Thoracic aorta (tissue), 2 donors: ENCODE measurements at regions not wholly inside any gene's neighbourhood (a gene's known extent, or its start where the extent isn't known, plus 50 kb on each side); places are given as distances from the start of the nearest gene placed in this dataset.

Source experiments
- ATAC-seq: fragments of 150-250 bp; one replicate; pipeline ENCODE4 v1.8.0; 2017; ENCODE audit warnings: low read depth; ENCODE audit not compliant: insufficient number of reproducible peaks, low FRiP score
- DNase-seq: peaks from one replicate; pipeline ENCODE4 v3.0.0-alpha.2; 2020; ENCODE audit warnings: low spot score
- H3K27ac ChIP-seq, 2 donors: fragments of 200-600 bp; sonication (generic); 1 replicate in 1 of 2; 2 replicates in 1 of 2; pipeline ENCODE4 v1.5.1; 2016; ENCODE audit warnings: mild to moderate bottlenecking in 2 of 2, moderate library complexity in 2 of 2
- H3K27me3 ChIP-seq: fragments of 200-600 bp; sonication (generic); replicated peaks from 2 replicates; pipeline ENCODE4 v1.6.0; 2016; ENCODE audit warnings: mild to moderate bottlenecking; ENCODE audit not compliant: insufficient read depth
- H3K36me3 ChIP-seq: fragments of 200-600 bp; sonication (generic); one replicate; pipeline ENCODE4 v1.5.1; 2016
- H3K4me1 ChIP-seq, 2 donors: fragments of 200-600 bp; sonication (generic); 1 replicate in 1 of 2; 2 replicates in 1 of 2; pipeline versions ENCODE4 v1.5.1 to v1.6.0; 2016; ENCODE audit warnings: low read depth in 2 of 2, mild to moderate bottlenecking in 1 of 2; ENCODE audit not compliant: control insufficient read depth in 1 of 2
- H3K4me3 ChIP-seq: fragments of 200-600 bp; sonication (generic); 2 replicates; pipeline ENCODE4 v1.5.1; 2016; ENCODE audit warnings: mild to moderate bottlenecking
- H3K9me3 ChIP-seq: fragments of 200-600 bp; sonication (generic); 2 replicates; pipeline ENCODE4 v1.5.1; 2016
- TF ChIP-seq, protein P1 (sequence below): fragments of 200-600 bp; sonication (generic); IDR thresholded peaks from one replicate; pipeline ENCODE4 v1.5.1; 2019; ENCODE audit warnings: antibody characterized with exemption

DNA sequence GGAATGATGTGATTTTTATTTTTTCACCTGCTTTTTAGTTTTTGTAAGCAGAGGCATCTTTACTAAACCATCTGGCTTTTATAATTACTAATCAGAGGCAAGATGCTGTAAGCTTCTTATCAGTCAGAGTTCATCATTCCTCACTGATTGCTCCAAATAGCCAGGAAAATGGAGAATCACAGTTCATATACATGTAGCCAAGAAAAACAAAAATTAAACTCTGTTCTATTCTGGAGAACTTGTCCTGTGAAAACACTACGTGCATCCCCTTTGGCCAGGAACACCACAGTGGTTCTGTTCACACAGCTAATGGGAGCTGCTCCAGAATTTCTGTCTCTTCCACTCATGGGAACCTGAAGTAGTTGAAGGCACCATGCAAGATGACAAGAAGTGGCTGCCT lies 725.5 kb upstream of the CHRM3 start:
- H3K36me3 ChIP-seq = no peaks in the 10 kb centered on the region
- ATAC-seq (no peak), DNase-seq (no peak)
- TF ChIP-seq, protein P1, sequence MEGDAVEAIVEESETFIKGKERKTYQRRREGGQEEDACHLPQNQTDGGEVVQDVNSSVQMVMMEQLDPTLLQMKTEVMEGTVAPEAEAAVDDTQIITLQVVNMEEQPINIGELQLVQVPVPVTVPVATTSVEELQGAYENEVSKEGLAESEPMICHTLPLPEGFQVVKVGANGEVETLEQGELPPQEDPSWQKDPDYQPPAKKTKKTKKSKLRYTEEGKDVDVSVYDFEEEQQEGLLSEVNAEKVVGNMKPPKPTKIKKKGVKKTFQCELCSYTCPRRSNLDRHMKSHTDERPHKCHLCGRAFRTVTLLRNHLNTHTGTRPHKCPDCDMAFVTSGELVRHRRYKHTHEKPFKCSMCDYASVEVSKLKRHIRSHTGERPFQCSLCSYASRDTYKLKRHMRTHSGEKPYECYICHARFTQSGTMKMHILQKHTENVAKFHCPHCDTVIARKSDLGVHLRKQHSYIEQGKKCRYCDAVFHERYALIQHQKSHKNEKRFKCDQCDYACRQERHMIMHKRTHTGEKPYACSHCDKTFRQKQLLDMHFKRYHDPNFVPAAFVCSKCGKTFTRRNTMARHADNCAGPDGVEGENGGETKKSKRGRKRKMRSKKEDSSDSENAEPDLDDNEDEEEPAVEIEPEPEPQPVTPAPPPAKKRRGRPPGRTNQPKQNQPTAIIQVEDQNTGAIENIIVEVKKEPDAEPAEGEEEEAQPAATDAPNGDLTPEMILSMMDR = no peak
- H3K4me1 ChIP-seq = peaks cover 3 to 11% of the 10 kb centered on the region in 2 donors
- no peaks in the 10 kb centered on the region for H3K9me3 ChIP-seq
- no peak overlapping the region for H3K27ac ChIP-seq
- no peaks in the 10 kb centered on the region for H3K27me3 ChIP-seq
- no peak overlapping the region for H3K4me3 ChIP-seq

DNA sequence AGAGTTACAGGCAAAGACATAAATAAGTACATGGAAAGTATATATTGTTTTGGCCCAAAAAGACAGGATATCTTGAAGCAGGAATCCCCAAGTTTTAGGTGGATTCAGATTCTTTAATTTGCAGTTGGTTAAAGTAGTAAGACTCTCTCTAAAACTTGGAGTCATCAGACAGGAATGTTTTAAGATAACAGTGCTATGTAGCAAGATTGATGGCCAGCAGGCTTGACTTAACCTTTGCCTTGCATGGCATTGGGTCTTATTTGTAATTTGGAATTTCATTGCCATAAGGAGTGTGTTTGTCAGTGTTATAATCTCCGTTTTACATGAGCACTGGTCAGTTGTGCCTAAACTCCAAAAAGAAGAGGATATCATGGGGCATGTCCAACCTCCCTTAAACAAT lies 727.6 kb upstream of the CHRM3 start:
- ATAC-seq = no peak
- TF ChIP-seq, protein P1 = no peak

DNA sequence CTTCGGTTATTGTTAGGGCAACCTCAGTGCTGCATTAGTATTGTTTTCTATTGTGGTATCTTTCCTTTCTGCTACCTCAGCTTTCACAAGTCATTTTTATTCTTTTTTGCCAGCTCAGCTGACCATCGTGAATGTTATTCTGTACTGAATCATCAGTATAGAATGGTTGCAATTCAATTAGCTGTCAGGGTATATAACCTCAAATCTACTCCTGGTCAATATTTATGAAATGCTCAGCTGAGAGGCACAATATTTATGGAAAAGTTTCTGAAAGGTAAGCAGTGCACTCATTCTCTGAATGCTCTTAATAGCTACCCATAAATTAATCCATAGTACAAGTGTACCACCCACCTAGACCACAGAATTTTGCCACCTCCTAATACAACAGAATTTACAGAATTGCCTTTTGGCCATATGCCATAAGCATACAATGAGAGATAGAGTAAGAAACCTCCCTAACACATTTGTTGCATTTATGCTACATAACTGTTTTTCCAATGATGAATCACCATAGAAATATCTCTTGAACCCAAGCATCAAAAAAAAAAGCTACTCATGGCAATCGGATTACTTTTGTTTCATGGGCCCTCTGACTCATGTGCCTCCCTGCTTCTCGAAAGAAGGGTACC lies 732.6 kb upstream of the CHRM3 start:
- H3K4me3 ChIP-seq = no peak overlapping the region
- no peaks in the 10 kb centered on the region for H3K27me3 ChIP-seq
- H3K27ac ChIP-seq = no peak overlapping the region
- H3K36me3 ChIP-seq = no peaks in the 10 kb centered on the region
- ATAC-seq = no peak
- no peak for DNase-seq
- H3K4me1 ChIP-seq = peaks cover 3 to 8% of the 10 kb centered on the region in 2 donors
- no peaks in the 10 kb centered on the region for H3K9me3 ChIP-seq
- TF ChIP-seq, protein P1 = no peak

More for the DNA sequence above, 727.6 kb upstream of the CHRM3 start:
- peaks cover 3 to 11% of the 10 kb centered on the region in 2 donors for H3K4me1 ChIP-seq
- H3K36me3 ChIP-seq = no peaks in the 10 kb centered on the region
- no peaks in the 10 kb centered on the region for H3K27me3 ChIP-seq
- no peaks in the 10 kb centered on the region for H3K9me3 ChIP-seq
- no peak overlapping the region for H3K4me3 ChIP-seq
- no peak for DNase-seq
- peak overlapping the region; percentile 15 to 37 for H3K27ac ChIP-seq

DNA sequence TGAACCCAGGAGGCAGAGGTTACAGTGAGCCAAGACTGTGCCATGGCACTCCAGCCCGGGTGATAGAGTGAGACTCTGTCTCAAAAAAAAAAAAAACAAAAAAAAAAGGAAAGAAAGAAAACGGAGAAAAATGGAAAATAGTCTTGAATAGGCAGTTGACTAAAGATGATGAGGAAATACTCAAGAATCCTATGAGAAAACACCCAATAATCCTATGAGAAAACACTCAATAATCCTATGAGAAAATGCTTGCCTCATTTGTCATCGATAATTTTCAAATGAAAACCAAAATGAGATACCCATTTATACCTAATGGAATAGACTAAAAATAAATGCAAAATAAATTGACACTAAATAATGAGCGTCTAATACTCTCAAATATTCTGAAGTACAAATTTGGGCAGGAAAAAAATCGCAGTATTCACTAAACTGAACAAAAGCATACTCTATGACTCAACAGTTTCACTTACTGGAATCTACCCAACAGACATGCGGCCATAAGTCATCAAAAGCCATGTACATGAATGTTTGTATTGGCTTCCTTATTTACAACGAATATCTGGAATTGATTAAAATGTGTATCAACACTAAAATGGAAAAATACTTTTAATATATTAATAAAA lies 733.9 kb upstream of the CHRM3 start:
- no peak for DNase-seq
- Histone ChIP-seq H3K27me3 (no peaks in the 10 kb centered on the region), H3K4me3 (no peak overlapping the region), H3K4me1 (peaks cover under 1 to 6% of the 10 kb centered on the region in 2 donors), H3K27ac (no peak overlapping the region), H3K9me3 (no peaks in the 10 kb centered on the region), H3K36me3 (no peaks in the 10 kb centered on the region)
- no peak for ATAC-seq
- TF ChIP-seq, protein P1 = no peak

DNA sequence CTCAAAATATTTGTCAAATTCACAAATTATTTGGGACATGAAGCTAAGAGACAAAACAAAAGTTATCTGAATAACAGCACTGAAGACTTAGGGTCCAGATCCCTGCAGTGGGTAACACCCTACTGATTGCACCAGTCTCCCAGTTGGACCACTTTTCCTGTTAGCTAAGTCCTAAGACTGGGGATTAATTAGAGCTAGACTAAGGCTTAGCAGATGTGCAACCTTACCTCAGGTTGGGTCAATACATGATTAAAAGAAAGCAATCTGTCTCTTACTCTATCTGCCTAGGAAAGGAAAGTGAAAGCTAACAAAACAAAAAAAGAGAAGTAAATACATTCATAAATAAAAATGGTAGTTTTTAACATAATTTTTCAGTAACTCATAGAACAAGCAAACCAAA lies 737.2 kb upstream of the CHRM3 start:
- H3K4me3 ChIP-seq = no peak overlapping the region
- no peak for DNase-seq
- H3K9me3 ChIP-seq = no peaks in the 10 kb centered on the region
- no peaks in the 10 kb centered on the region for H3K36me3 ChIP-seq
- peaks cover 6% of the 10 kb centered on the region in 2 donors for H3K4me1 ChIP-seq
- H3K27ac ChIP-seq = no peak overlapping the region
- H3K27me3 ChIP-seq = no peaks in the 10 kb centered on the region
- no peak for ATAC-seq
- TF ChIP-seq, protein P1 = no peak
